GM23338 (cell line): ENCODE measurements at regions not wholly inside any gene's neighbourhood (a gene's known extent, or its start where the extent isn't known, plus 50 kb on each side); places are given as distances from the start of the nearest gene placed in this dataset.

Experiments used
- CTCF ChIP-seq, 2 experiments: fragments of 200-600 bp in 1 of 2; sonication (generic) in 1 of 2; conservative IDR thresholded peaks; 2 replicates each; pipeline versions ENCODE4 v1.5.1 to v1.6.1; 2016 to 2017; ENCODE audit warnings: antibody characterized with exemption in 2 of 2, low read depth in 2 of 2, mild to moderate bottlenecking in 2 of 2, moderate library complexity in 1 of 2
- EZH2 ChIP-seq: fragments of 200-600 bp; sonication (generic); IDR thresholded peaks from one replicate; pipeline ENCODE4 v1.8.0; 2017; ENCODE audit warnings: antibody characterized with exemption, mild to moderate bottlenecking, low read depth; ENCODE audit not compliant: unreplicated experiment
- POLR2AphosphoS5 ChIP-seq: IDR thresholded peaks from 2 replicates; pipeline ENCODE4 v1.6.1; 2016; ENCODE audit warnings: antibody characterized with exemption, low read depth

GRCh38 chr10:8248868-8249267 is 194.4 kb downstream of the GATA3 start:
- no peak for TF ChIP-seq CTCF (conservative IDR thresholded peaks at IDR 0.05; ENCODE audit: low read depth in 2 of 2)
- no peak for TF ChIP-seq EZH2
- no peak for TF ChIP-seq POLR2AphosphoS5
